Right lobe of liver (tissue), 6 donors: ENCODE measurements at regions not wholly inside any gene's neighbourhood (a gene's known extent, or its start where the extent isn't known, plus 50 kb on each side); places are given as distances from the start of the nearest gene placed in this dataset.

ENCODE experiments used
- ATAC-seq, 4 donors: fragments of 200-7000 bp; cut with Tn5 transposase; one replicate each; pipeline ENCODE4 v1.9.1; 2020; ENCODE audit warnings: mild to moderate bottlenecking in 4 of 4, moderate library complexity in 4 of 4
- DNase-seq, 3 donors: peaks; one replicate each; pipeline ENCODE4 v3.0.0-alpha.2; 2020
- H3K27ac ChIP-seq, 3 donors: fragments of 200-600 bp; one replicate each; pipeline ENCODE4 v1.8.0; 2022
- H3K27me3 ChIP-seq, 2 donors: fragments of 200-600 bp; one replicate each; pipeline ENCODE4 v1.8.0; 2022
- H3K36me3 ChIP-seq, 4 donors: fragments of 200-600 bp; sonication (generic) in 1 of 4; one replicate each; pipeline versions ENCODE4 v1.5.1 to v1.8.0; 2017 to 2022; ENCODE audit warnings: control low read depth in 1 of 4
- H3K4me1 ChIP-seq, 4 donors: fragments of 200-600 bp; sonication (generic) in 1 of 4; one replicate each; pipeline versions ENCODE4 v1.5.1 to v1.8.0; 2017 to 2022; ENCODE audit warnings: control low read depth in 1 of 4
- H3K4me3 ChIP-seq, 3 donors: fragments of 200-600 bp; one replicate each; pipeline ENCODE4 v1.8.0; 2022
- H3K9me3 ChIP-seq, 4 donors: fragments of 200-600 bp; sonication (generic) in 1 of 4; one replicate each; pipeline versions ENCODE4 v1.5.1 to v1.8.0; 2017 to 2022; ENCODE audit warnings: control low read depth in 1 of 4
- CTCF ChIP-seq, 4 donors: fragments of 200-600 bp in 3 of 4; fragments of 450-650 bp in 1 of 4; IDR thresholded peaks; one replicate each; pipeline versions ENCODE4 v1.5.1 to v1.8.0; 2016 to 2022; ENCODE audit warnings: antibody characterized with exemption in 4 of 4, mild to moderate bottlenecking in 2 of 4
- POLR2A ChIP-seq: fragments of 450-650 bp; IDR thresholded peaks from one replicate; pipeline ENCODE4 v1.6.1; 2017; ENCODE audit warnings: antibody characterized with exemption, mild to moderate bottlenecking
- WGBS: methylation state at CpG from one replicate; pipeline ENCODE4 v1.1.6; 2018; ENCODE audit warnings: low coverage, low lambda C conversion rate; ENCODE audit not compliant: insufficient coverage; ENCODE audit errors: missing lambda C conversion rate; 5-methylcytosine and 5-hydroxymethylcytosine counted together
- intact Hi-C, 2 donors: fragments of 100-400 bp; cut with DNase I; formaldehyde crosslinking; loops; one replicate each; pipeline versions ENCODE4 v1.11.2 to v1.14.1; 2022
- donor health status: DM: no; HTN: yes; CAD: no.
- donor health status: DM: no; HTN: no; CAD: no.
- donor health status: DM: no; HTN: no; CAD: no.
- donor health status: DM: no; HTN: yes; CAD: no.
- donor health status: DM: no; HTN: yes; CAD: no.

DNA sequence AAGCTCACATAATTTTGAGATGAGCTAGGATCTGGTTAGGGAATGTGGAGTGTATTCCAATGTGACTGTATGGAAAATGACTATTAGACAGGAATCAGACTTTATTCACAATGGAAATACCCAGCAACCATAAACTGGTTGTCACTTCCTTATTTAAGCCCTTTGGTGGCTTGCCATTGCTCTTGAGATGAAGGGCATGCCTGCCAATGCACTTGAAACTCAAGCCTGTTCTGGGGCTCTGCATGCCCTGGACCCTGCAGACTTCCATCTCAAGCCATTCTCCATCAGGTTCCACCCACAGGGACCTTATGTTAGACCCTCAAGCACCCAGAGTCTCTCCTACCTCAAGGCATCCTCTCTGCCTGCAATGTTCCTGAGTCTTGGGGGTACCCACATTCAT lies 145.5 kb downstream of the MPP7 start:
- no peak for ATAC-seq
- Histone ChIP-seq H3K9me3 (no peaks in the 10 kb centered on the region), H3K4me1 (no peaks in the 10 kb centered on the region), H3K27ac (no peak overlapping the region), H3K4me3 (no peak overlapping the region), H3K27me3 (no peaks in the 10 kb centered on the region), H3K36me3 (no peaks in the 10 kb centered on the region)
- DNase-seq, result no peak
- no peak for TF ChIP-seq CTCF (IDR thresholded peaks at IDR 0.05)
- no peak for TF ChIP-seq POLR2A
- intact Hi-C loops, result no loop called here

GRCh38 chr10:28155726-28156125 lies 147.1 kb downstream of the MPP7 start:
- H3K9me3 ChIP-seq, result no peaks in the 10 kb centered on the region
- no peaks in the 10 kb centered on the region for H3K27me3 ChIP-seq
- DNase-seq (no peak), ATAC-seq (no peak)
- H3K36me3 ChIP-seq, result no peaks in the 10 kb centered on the region
- no peak overlapping the region for H3K4me3 ChIP-seq
- TF ChIP-seq POLR2A (no peak), CTCF (IDR thresholded peaks at IDR 0.05) (no peak)
- 22% methylated on average over 1 of the region's 1 CpG for WGBS
- intact Hi-C loops, result no loop called here
- H3K27ac ChIP-seq, result no peak overlapping the region
- H3K4me1 ChIP-seq, result no peaks in the 10 kb centered on the region

DNA sequence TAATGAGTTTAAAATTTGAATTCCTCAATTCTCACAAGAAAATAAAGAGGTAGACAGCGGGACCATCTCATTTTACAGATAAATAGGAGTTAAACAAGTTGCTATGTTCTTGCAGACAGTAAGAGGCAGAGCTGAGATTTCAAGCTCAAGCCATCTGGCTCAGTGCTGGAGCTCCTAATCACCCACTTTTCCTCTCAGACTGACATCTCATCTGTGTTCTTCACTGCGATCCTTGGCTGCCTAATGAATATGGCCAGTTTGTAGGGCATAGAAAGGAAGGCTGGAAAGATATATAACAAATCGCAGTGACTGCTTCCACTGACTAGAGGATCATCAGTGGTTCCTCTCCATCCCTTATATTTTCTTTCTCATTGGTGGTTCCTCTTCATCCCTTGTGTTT lies 151.2 kb downstream of the MPP7 start:
- Histone ChIP-seq H3K9me3 (no peaks in the 10 kb centered on the region), H3K27me3 (no peaks in the 10 kb centered on the region), H3K27ac (no peak overlapping the region), H3K4me1 (no peaks in the 10 kb centered on the region), H3K4me3 (no peak overlapping the region), H3K36me3 (no peaks in the 10 kb centered on the region)
- DNase-seq (no peak), ATAC-seq (no peak)
- 79% methylated on average over 3 of the region's 3 CpGs for WGBS
- intact Hi-C loops, result no loop called here
- TF ChIP-seq CTCF (IDR thresholded peaks at IDR 0.05) (no peak), POLR2A (no peak)

GRCh38 chr10:28149746-28150145 lies 150.9 kb upstream of the ODAD2 start:
- Histone ChIP-seq H3K27me3 (no peaks in the 10 kb centered on the region), H3K4me3 (no peak overlapping the region), H3K27ac (no peak overlapping the region), H3K4me1 (no peaks in the 10 kb centered on the region), H3K9me3 (no peaks in the 10 kb centered on the region), H3K36me3 (no peaks in the 10 kb centered on the region)
- WGBS, result 87% methylated on average over 2 of the region's 7 CpGs
- ATAC-seq, result no peak
- no peak for DNase-seq
- TF ChIP-seq CTCF (IDR thresholded peaks at IDR 0.05), result no peak
- TF ChIP-seq POLR2A, result no peak
- intact Hi-C loops, result no loop called here

DNA sequence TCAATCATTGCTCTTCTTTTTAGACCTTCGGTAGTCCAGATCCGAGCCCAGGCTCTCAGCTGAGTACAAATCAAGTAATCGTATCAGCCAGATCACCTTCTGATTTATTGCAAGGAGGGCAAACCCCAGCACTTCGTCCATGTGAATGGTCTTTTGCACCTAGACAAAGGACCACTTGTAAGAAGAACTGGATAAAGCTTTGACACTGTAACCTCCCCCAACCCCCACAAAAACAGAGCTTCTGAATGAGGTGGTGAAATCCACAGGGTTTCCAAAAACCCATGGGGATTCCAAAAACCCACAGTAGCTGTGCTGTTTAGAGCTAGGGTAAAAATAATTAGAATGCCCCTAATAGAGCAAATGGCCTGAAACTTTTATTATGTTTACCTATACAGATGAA lies 148.8 kb upstream of the ODAD2 start:
- H3K36me3 ChIP-seq, result no peaks in the 10 kb centered on the region
- TF ChIP-seq POLR2A (no peak), CTCF (IDR thresholded peaks at IDR 0.05) (no peak)
- no peaks in the 10 kb centered on the region for H3K9me3 ChIP-seq
- intact Hi-C loops, result no loop called here
- WGBS, result 77% methylated on average over 4 of the region's 4 CpGs
- DNase-seq (no peak), ATAC-seq (no peak)
- H3K27me3 ChIP-seq, result no peaks in the 10 kb centered on the region
- no peaks in the 10 kb centered on the region for H3K4me1 ChIP-seq
- H3K27ac ChIP-seq, result no peak overlapping the region
- no peak overlapping the region for H3K4me3 ChIP-seq
